HEK293 (cell line): ENCODE measurements at regions not wholly inside any gene's neighbourhood (a gene's known extent, or its start where the extent isn't known, plus 50 kb on each side); places are given as distances from the start of the nearest gene placed in this dataset.

Experiments
- CTCF ChIA-PET: fragments of 350-600 bp; formaldehyde crosslinking; extraction: SDS; loops from one replicate; lab custom pipeline; 2021; ENCODE audit warnings: antibody characterized with exemption; lab: Yijun Ruan, JAX
- POLR2A ChIA-PET: fragments of 300-600 bp; formaldehyde crosslinking; extraction: SDS; loops from one replicate; lab custom pipeline; 2020; ENCODE audit warnings: antibody characterized with exemption, inconsistent platforms; lab: Yijun Ruan, JAX
- H3K27ac ChIP-seq: fragments of 200-500 bp; sonication (Bioruptor generic); 2 replicates; pipeline ENCODE4 v1.5.1; 2014; ENCODE audit warnings: low read depth, low read length, control low read depth, inconsistent platforms; ENCODE audit errors: extremely low read depth
- H3K36me3 ChIP-seq, 2 experiments: fragments of 200-500 bp in 1 of 2; sonication (Bioruptor generic) in 1 of 2; 1 replicate in 1 of 2; 2 replicates in 1 of 2; pipeline ENCODE4 v1.5.1; 2014 to 2017; ENCODE audit warnings: inconsistent platforms in 2 of 2, low read length in 2 of 2; ENCODE audit not compliant: control insufficient read depth in 2 of 2, insufficient read depth in 1 of 2
- H3K4me1 ChIP-seq: fragments of 200-500 bp; sonication (Bioruptor generic); 2 replicates; pipeline ENCODE4 v1.5.1; 2014; ENCODE audit warnings: mild to moderate bottlenecking, low read length, inconsistent platforms; ENCODE audit not compliant: control insufficient read depth, insufficient read depth
- H3K4me3 ChIP-seq: 2 replicates; pipeline ENCODE4 v1.5.1; 2011; ENCODE audit warnings: low read depth, mild to moderate bottlenecking, control low read depth, low read length, moderate library complexity
- H3K9me3 ChIP-seq: fragments of 200-500 bp; sonication (Bioruptor generic); 2 replicates; pipeline ENCODE4 v1.5.1; 2014; ENCODE audit warnings: low read depth, low read length, inconsistent platforms; ENCODE audit not compliant: control insufficient read depth, insufficient read depth
- MZF1 ChIP-seq: fragments of 450-650 bp; formaldehyde crosslinking; IDR thresholded peaks from 2 replicates; pipeline ENCODE4 v1.5.1; 2017; ENCODE audit warnings: missing biosample characterization, missing genetic modification characterization, borderline replicate concordance
- YY1 ChIP-seq: fragments of 450-650 bp; formaldehyde crosslinking; IDR thresholded peaks from 2 replicates; pipeline ENCODE4 v1.5.1; 2018; ENCODE audit warnings: missing biosample characterization, missing genetic modification characterization
- ZBTB1 ChIP-seq: fragments of 450-650 bp; formaldehyde crosslinking; IDR thresholded peaks from 2 replicates; pipeline ENCODE4 v1.5.1; 2016; ENCODE audit warnings: missing biosample characterization, missing genetic modification characterization
- ZBTB20 ChIP-seq: fragments of 450-650 bp; formaldehyde crosslinking; IDR thresholded peaks from 2 replicates; pipeline ENCODE4 v1.5.1; 2016; ENCODE audit warnings: missing biosample characterization, missing genetic modification characterization
- ZBTB48 ChIP-seq: fragments of 450-650 bp; formaldehyde crosslinking; IDR thresholded peaks from 2 replicates; pipeline ENCODE4 v1.5.1; 2016; ENCODE audit warnings: missing biosample characterization, missing genetic modification characterization
- ZBTB8A ChIP-seq: fragments of 450-650 bp; formaldehyde crosslinking; IDR thresholded peaks from 2 replicates; pipeline ENCODE4 v1.5.1; 2016; ENCODE audit warnings: missing biosample characterization, missing genetic modification characterization
- ZNF184 ChIP-seq: fragments of 450-650 bp; IDR thresholded peaks from 2 replicates; pipeline ENCODE4 v1.5.1; 2018; ENCODE audit warnings: missing biosample characterization, mild to moderate bottlenecking, missing genetic modification characterization
- ZNF2 ChIP-seq: fragments of 450-650 bp; formaldehyde crosslinking; IDR thresholded peaks from 2 replicates; pipeline ENCODE4 v1.5.1; 2016; ENCODE audit warnings: missing biosample characterization, missing genetic modification characterization
- ZNF394 ChIP-seq: fragments of 450-650 bp; formaldehyde crosslinking; IDR thresholded peaks from 2 replicates; pipeline ENCODE4 v1.5.1; 2016; ENCODE audit warnings: missing biosample characterization, missing genetic modification characterization, mild to moderate bottlenecking, moderate library complexity, borderline replicate concordance
- ZNF416 ChIP-seq: fragments of 450-650 bp; formaldehyde crosslinking; IDR thresholded peaks from 2 replicates; pipeline ENCODE4 v1.5.1; 2016; ENCODE audit warnings: missing biosample characterization, missing genetic modification characterization
- ZNF521 ChIP-seq: fragments of 450-650 bp; formaldehyde crosslinking; IDR thresholded peaks from 2 replicates; pipeline ENCODE4 v1.5.1; 2017; ENCODE audit warnings: missing biosample characterization, mild to moderate bottlenecking, missing genetic modification characterization
- ZNF548 ChIP-seq: fragments of 450-650 bp; formaldehyde crosslinking; IDR thresholded peaks from 2 replicates; pipeline ENCODE4 v1.5.1; 2016; ENCODE audit warnings: missing biosample characterization, missing genetic modification characterization
- ZNF621 ChIP-seq: fragments of 450-650 bp; formaldehyde crosslinking; IDR thresholded peaks from 2 replicates; pipeline ENCODE4 v1.5.1; 2017; ENCODE audit warnings: missing biosample characterization, missing genetic modification characterization
- ZNF623 ChIP-seq: fragments of 450-650 bp; formaldehyde crosslinking; IDR thresholded peaks from 2 replicates; pipeline ENCODE4 v1.5.1; 2016; ENCODE audit warnings: missing biosample characterization, missing genetic modification characterization
- ZNF660 ChIP-seq: fragments of 450-650 bp; IDR thresholded peaks from 2 replicates; pipeline ENCODE4 v1.5.1; 2018; ENCODE audit warnings: missing biosample characterization, mild to moderate bottlenecking, missing genetic modification characterization
- ZNF777 ChIP-seq: fragments of 450-650 bp; formaldehyde crosslinking; IDR thresholded peaks from 2 replicates; pipeline ENCODE4 v1.5.1; 2017; ENCODE audit warnings: missing biosample characterization, missing genetic modification characterization, borderline replicate concordance
- ZSCAN23 ChIP-seq: fragments of 450-650 bp; formaldehyde crosslinking; IDR thresholded peaks from 2 replicates; pipeline ENCODE4 v1.5.1; 2016; ENCODE audit warnings: missing biosample characterization, missing genetic modification characterization
- TF ChIP-seq, protein P1 (sequence below): fragments of 450-650 bp; formaldehyde crosslinking; IDR thresholded peaks from 2 replicates; pipeline ENCODE4 v1.5.1; 2016; ENCODE audit warnings: missing biosample characterization, missing genetic modification characterization
- TF ChIP-seq, protein P2 (sequence below): fragments of 450-650 bp; formaldehyde crosslinking; IDR thresholded peaks from 2 replicates; pipeline ENCODE4 v1.5.1; 2016; ENCODE audit warnings: missing biosample characterization, missing genetic modification characterization
- TF ChIP-seq, protein P3 (sequence below): fragments of 450-650 bp; formaldehyde crosslinking; conservative IDR thresholded peaks from 2 replicates; pipeline ENCODE4 v1.5.1; 2016; ENCODE audit warnings: low read depth, missing biosample characterization, missing genetic modification characterization
- TF ChIP-seq, protein P4 (sequence below): fragments of 450-650 bp; formaldehyde crosslinking; IDR thresholded peaks from 2 replicates; pipeline ENCODE4 v1.5.1; 2016; ENCODE audit warnings: missing biosample characterization, missing genetic modification characterization
- TF ChIP-seq, protein P5 (sequence below): IDR thresholded peaks from 2 replicates; pipeline ENCODE4 v1.6.1; 2011; ENCODE audit warnings: mild to moderate bottlenecking, low read depth, low read length, borderline replicate concordance
- TF ChIP-seq, protein P6 (sequence below): fragments of 450-650 bp; formaldehyde crosslinking; IDR thresholded peaks from 2 replicates; pipeline ENCODE4 v1.5.1; 2016; ENCODE audit warnings: missing biosample characterization, missing genetic modification characterization

DNA sequence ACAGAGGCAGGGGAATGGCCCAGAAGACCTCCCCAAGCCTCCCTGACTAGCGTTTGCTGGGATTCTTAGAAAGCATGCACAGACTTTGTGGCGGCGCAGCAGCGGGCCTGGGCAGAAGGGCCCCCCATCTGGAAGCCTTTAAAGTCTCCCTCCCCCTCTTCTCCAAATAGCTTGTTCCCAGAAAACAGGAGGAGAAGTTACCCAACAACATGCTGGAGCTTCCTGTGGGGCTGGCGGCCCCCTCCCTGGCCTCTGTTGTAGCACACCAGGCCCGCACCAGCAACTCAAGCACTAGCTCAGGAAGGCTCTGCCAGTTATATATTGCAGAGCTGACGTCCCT is 334.8 kb downstream of the DYSF start:
- H3K4me3 ChIP-seq = no peak overlapping the region
- ChIA-PET CTCF (interaction anchor here (0.8 to 6.3 kb wide), 3 partner anchors 10 to 472 kb away, joined by 3 to 41 read pairs (median 4); no protein-coding TSS in a partner anchor), POLR2A (no interaction called here)
- no peaks in the 10 kb centered on the region for H3K4me1 ChIP-seq
- no peaks in the 10 kb centered on the region for H3K36me3 ChIP-seq
- no peaks in the 10 kb centered on the region for H3K9me3 ChIP-seq
- no peak overlapping the region for H3K27ac ChIP-seq
- TF ChIP-seq ZNF2 (tag by site-specific recombination) (no peak), ZBTB48 (tag by site-specific recombination) (no peak), ZNF416 (tag by site-specific recombination) (no peak), YY1 (tag by site-specific recombination) (no peak), ZNF184 (tag by site-specific recombination) (no peak), ZNF521 (tag by site-specific recombination) (no peak), ZSCAN23 (tag by site-specific recombination) (no peak), ZNF621 (no peak), ZBTB1 (tag by site-specific recombination) (no peak), ZNF394 (tag by site-specific recombination) (no peak), ZBTB20 (tag by site-specific recombination) (no peak)
- TF ChIP-seq, protein P1, sequence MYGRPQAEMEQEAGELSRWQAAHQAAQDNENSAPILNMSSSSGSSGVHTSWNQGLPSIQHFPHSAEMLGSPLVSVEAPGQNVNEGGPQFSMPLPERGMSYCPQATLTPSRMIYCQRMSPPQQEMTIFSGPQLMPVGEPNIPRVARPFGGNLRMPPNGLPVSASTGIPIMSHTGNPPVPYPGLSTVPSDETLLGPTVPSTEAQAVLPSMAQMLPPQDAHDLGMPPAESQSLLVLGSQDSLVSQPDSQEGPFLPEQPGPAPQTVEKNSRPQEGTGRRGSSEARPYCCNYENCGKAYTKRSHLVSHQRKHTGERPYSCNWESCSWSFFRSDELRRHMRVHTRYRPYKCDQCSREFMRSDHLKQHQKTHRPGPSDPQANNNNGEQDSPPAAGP (tag by site-specific recombination) = no peak
- TF ChIP-seq, protein P2, sequence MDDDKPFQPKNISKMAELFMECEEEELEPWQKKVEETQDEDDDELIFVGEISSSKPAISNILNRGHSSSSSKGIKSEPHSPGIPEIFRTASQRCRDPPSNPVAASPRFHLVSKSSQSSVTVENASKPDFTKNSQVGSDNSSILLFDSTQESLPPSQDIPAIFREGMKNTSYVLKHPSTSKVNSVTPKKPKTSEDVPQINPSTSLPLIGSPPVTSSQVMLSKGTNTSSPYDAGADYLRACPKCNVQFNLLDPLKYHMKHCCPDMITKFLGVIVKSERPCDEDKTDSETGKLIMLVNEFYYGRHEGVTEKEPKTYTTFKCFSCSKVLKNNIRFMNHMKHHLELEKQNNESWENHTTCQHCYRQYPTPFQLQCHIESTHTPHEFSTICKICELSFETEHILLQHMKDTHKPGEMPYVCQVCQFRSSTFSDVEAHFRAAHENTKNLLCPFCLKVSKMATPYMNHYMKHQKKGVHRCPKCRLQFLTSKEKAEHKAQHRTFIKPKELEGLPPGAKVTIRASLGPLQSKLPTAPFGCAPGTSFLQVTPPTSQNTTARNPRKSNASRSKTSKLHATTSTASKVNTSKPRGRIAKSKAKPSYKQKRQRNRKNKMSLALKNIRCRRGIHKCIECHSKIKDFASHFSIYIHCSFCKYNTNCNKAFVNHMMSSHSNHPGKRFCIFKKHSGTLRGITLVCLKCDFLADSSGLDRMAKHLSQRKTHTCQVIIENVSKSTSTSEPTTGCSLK (tag by site-specific recombination) = no peak
- TF ChIP-seq, protein P3, sequence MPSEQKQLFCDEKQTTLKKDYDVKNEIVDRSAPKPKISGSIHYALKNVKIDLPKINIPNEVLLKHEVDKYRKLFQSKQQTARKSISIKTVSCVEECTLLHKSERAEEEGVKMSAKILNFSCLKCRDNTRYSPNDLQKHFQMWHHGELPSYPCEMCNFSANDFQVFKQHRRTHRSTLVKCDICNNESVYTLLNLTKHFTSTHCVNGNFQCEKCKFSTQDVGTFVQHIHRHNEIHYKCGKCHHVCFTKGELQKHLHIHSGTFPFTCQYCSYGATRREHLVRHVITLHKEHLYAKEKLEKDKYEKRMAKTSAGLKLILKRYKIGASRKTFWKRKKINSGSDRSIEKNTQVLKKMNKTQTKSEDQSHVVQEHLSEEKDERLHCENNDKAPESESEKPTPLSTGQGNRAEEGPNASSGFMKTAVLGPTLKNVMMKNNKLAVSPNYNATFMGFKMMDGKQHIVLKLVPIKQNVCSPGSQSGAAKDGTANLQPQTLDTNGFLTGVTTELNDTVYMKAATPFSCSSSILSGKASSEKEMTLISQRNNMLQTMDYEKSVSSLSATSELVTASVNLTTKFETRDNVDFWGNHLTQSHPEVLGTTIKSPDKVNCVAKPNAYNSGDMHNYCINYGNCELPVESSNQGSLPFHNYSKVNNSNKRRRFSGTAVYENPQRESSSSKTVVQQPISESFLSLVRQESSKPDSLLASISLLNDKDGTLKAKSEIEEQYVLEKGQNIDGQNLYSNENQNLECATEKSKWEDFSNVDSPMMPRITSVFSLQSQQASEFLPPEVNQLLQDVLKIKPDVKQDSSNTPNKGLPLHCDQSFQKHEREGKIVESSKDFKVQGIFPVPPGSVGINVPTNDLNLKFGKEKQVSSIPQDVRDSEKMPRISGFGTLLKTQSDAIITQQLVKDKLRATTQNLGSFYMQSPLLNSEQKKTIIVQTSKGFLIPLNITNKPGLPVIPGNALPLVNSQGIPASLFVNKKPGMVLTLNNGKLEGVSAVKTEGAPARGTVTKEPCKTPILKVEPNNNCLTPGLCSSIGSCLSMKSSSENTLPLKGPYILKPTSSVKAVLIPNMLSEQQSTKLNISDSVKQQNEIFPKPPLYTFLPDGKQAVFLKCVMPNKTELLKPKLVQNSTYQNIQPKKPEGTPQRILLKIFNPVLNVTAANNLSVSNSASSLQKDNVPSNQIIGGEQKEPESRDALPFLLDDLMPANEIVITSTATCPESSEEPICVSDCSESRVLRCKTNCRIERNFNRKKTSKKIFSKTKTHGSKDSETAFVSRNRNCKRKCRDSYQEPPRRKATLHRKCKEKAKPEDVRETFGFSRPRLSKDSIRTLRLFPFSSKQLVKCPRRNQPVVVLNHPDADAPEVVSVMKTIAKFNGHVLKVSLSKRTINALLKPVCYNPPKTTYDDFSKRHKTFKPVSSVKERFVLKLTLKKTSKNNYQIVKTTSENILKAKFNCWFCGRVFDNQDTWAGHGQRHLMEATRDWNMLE = no peak
- TF ChIP-seq, protein P4, sequence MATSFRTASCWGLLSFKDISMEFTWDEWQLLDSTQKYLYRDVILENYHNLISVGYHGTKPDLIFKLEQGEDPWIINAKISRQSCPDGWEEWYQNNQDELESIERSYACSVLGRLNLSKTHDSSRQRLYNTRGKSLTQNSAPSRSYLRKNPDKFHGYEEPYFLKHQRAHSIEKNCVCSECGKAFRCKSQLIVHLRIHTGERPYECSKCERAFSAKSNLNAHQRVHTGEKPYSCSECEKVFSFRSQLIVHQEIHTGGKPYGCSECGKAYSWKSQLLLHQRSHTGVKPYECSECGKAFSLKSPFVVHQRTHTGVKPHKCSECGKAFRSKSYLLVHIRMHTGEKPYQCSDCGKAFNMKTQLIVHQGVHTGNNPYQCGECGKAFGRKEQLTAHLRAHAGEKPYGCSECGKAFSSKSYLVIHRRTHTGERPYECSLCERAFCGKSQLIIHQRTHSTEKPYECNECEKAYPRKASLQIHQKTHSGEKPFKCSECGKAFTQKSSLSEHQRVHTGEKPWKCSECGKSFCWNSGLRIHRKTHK = no peak

DNA sequence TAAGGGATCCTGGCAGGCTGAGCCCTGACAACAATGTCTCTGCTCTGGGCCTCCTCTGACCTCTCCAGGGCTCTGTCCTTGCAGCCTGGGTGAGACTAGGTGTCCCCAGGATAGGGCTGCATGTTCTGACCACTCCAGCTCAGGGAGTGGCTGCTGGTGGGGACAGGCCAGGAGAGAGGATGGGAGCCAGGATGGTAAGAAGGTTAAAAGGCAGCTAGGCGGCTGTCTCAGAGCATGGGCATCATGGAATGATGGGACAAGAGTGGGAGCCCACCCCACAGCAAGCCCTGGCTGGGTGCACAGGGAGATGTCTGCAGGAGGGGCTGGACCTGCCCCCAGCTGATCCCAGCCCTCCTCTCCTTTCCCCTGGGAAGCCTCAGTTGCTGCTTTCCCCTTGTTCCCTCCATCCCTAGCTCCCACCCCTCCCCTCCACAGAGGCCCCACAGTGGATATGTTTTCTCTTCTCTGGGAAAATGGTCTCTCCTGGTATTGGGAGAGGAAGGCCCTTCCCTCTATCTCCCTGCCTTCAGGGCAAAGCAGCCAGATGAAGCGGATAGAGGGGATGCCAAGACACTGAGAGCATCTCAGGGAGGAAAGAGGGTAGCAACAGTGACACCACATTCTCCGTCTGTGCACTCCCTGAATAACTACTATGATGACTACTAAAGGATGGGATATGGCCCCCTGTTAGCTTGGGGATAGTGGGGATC is 334.3 kb downstream of the DYSF start:
- Histone ChIP-seq H3K4me3 (no peak overlapping the region), H3K36me3 (no peaks in the 10 kb centered on the region), H3K9me3 (no peaks in the 10 kb centered on the region), H3K27ac (no peak overlapping the region), H3K4me1 (no peaks in the 10 kb centered on the region)
- ChIA-PET CTCF (interaction anchor here (0.8 to 6.3 kb wide), 3 partner anchors 11 to 472 kb away, joined by 3 to 41 read pairs (median 4); no protein-coding TSS in a partner anchor), POLR2A (no interaction called here)
- no peak for TF ChIP-seq ZBTB8A (tag by site-specific recombination)
- TF ChIP-seq ZNF2 (tag by site-specific recombination) = no peak
- no peak for TF ChIP-seq MZF1 (tag by site-specific recombination)
- TF ChIP-seq, protein P5, sequence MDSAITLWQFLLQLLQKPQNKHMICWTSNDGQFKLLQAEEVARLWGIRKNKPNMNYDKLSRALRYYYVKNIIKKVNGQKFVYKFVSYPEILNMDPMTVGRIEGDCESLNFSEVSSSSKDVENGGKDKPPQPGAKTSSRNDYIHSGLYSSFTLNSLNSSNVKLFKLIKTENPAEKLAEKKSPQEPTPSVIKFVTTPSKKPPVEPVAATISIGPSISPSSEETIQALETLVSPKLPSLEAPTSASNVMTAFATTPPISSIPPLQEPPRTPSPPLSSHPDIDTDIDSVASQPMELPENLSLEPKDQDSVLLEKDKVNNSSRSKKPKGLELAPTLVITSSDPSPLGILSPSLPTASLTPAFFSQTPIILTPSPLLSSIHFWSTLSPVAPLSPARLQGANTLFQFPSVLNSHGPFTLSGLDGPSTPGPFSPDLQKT = no peak
- TF ChIP-seq ZNF621 = no peak
- TF ChIP-seq, protein P6, sequence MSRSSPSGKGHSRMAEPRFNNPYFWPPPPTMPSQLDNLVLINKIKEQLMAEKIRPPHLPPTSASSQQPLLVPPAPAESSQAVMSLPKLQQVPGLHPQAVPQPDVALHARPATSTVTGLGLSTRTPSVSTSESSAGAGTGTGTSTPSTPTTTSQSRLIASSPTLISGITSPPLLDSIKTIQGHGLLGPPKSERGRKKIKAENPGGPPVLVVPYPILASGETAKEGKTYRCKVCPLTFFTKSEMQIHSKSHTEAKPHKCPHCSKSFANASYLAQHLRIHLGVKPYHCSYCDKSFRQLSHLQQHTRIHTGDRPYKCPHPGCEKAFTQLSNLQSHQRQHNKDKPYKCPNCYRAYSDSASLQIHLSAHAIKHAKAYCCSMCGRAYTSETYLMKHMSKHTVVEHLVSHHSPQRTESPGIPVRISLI (tag by site-specific recombination) = no peak
- no peak for TF ChIP-seq ZNF660 (tag by site-specific recombination)
- no peak for TF ChIP-seq ZNF548 (tag by site-specific recombination)
- no peak for TF ChIP-seq ZNF623
- no peak for TF ChIP-seq ZNF777 (tag by site-specific recombination)
